ENCODE measurements at regions not wholly inside any gene's neighbourhood (a gene's known extent, or its start where the extent isn't known, plus 50 kb on each side); places are given as distances from the start of the nearest gene placed in this dataset.

- TF ChIP-seq CTCF (IDR thresholded peaks at IDR 0.05; ENCODE audit: insufficient read depth, low read length): no peak
- TF ChIP-seq REST (IDR thresholded peaks at IDR 0.05; ENCODE audit: insufficient replicate concordance, low read depth): no peak
- TF ChIP-seq POLR2AphosphoS5 (IDR thresholded peaks at IDR 0.05; ENCODE audit: low read depth): no peak
- no peak for TF ChIP-seq GABPA (IDR thresholded peaks at IDR 0.05; ENCODE audit: low read depth)
These were observed 193.2 kb upstream of the MAP3K1 start for GRCh38 chr5:56622141-56622540.

All from HL-60 (cell line).